Hematopoietic multipotent progenitor cell treated with erythropoietin and hydrocortisone succinate and interleukin-3 and kit ligand, for 6 days (in vitro differentiated cells): ENCODE measurements at regions not wholly inside any gene's neighbourhood (a gene's known extent, or its start where the extent isn't known, plus 50 kb on each side); places are given as distances from the start of the nearest gene placed in this dataset.
A peak's percentile ranks its signal among the peaks of the same experiment; 100 is the strongest.
"Not testable (repeated sequence)": the region's sequence is repeated elsewhere in the genome, so short reads cannot be mapped to it uniquely, and the experiment has no call there.

Source experiments
- DNase-seq: peaks from one replicate; pipeline ENCODE4 v3.0.0-alpha.2; 2015

GRCh38 chr11:119586181-119586580, 142.8 kb downstream of the NECTIN1 start:
- no peak for DNase-seq

DNA sequence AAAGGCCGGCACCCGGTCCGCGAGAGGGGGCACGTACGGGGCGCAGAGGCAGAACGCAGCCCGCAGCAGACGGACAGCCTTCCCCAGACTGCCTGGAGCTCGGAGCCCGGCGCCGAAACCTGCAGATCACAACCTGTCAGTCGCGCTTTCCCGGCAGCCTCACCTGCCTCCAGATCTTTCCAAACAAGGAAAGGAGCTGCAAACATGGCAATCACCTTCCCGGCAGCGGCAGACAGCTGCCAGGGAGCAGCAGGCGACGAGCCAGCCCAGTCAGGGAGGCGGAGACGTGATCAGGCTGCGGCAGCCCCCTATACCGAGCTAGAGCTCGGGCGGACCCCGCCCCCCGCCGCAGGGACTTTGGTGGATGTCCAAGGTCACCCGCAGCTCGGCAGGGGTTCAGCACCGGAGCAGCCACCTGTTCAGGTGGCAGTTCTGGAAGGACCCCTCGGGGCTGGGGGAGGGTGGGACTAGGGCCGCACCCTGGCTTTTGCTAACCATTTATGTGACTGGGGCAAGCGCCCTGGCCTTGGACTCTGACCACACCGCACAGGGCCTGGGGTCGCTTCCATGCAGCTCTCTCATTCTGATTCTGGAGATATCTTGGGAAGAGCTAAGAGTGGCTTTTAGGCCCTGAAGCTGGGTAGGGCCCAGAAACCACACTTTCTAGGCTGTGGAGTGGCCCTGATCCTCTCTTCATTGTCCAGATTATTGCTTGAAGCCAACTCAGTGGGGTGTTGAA, 143.8 kb downstream of the NECTIN1 start:
- DNase-seq, result peak; percentile 26

- peak; percentile 81 for DNase-seq
Measured at GRCh38 chr11:119584193-119585042, 144.6 kb downstream of the NECTIN1 start.

- DNase-seq, result no peak
Measured at GRCh38 chr11:119583585-119583984, 145.4 kb downstream of the NECTIN1 start.

DNA sequence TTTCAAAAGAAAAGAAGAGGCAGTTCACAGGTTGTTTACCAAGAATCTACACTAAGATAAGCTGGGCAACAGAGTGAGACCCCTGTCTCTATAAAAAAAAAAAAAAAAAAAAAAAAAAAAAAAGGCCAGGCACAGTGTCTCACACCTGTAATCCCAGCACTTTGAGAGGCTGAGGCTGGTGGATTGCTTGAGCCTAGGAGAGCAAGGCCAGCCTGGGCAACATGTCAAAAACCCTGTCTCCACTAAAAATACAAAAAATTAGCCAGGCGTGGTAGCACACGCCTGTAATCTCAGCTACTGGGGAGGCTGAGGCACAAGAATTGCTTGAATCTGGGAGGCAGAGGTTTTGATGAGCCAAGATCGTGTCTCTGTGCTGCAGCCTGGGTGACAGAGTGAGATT, 147.6 kb downstream of the NECTIN1 start:
- not testable (repeated sequence) for DNase-seq

DNA sequence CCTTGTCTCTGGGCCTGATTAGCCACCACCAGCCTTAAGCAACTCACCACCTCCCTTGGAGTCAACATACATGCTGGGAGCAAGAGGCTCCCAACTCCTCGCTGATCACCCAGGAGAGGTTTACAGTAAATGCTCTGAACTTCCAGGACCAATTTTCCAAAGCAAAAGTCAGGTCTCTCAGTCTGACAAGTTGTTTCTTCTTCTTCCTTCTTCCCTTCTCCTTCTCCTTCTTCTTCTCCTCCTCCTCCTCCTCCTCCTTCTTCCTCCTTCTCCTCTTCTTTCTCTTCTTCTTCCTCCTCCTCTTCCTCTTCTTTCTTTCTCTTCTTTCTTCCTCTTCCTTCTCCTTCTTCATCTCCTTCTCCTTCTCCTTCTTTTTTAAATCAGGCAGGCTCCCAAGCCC, 148.2 kb downstream of the NECTIN1 start:
- DNase-seq, result no peak

DNA sequence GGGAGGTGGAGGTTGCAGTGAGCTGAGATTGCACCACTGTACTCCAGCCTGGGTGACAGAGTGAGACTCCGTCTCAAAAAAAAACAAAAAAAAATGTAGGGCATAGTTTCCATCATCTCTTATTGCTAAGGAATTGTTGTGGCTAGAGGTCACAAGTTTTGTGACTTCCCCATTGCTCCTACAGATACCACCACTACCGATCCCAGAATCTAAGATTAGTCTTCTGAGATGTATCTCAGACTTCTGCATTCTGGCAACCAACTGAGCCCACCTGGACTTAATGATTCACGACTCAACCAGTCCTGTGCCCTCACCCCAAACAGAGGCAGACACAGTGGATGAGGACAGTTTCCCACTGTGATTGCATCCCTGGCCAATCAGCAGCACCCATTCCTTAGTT, 148.9 kb downstream of the NECTIN1 start:
- DNase-seq, result no peak

DNA sequence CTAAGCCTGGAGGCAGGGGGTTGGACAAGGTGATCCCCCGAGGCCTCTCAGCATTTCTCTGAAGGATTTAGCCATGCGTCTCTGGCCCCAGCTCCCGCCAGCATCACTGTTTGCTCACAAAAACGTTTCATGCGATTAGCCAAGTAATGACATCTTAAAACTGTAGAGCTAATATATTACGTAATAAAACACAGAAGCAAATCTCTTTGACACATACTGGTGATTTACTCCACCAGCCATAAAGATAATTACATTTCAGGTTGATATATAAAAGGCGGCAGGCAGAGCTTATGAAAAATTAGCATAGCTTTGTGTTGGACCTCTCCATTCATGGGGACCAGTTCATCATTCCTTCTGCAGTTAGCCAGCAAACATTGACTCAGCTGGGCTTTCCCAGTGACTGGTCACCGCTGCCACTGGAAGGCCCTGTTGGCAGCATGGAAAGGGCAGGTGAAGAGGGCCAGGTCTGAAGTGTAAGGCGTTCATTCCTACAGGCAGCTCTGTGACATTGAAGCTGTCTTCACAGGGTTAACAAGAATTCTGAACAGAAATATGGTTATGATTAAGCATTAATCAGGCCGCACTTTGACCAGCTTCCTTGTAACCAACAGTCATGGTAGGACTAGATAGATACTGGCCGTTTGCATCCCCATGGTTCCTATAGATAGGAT, 150.3 kb downstream of the NECTIN1 start:
- DNase-seq, result peak; percentile 78

DNA sequence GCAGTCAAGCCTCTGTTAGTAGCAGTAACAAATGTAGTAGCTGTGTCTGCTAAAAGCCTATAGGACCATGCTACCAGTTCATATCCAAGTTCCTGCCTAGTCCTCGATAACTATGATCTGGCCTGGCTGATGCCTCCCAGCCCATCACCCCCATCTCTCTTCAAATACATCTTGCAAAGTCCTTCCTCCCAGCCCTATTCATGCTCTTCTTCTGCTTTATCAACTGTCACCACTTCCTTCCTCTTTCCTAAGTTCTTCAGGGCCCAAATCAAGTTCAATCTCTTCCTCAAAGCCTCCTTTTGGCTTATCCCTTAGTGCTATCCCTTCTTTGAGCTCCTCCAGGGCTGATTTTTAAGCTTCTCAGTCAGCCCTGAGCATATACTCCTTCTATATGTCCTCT, 150.9 kb upstream of the THY1 start:
- peak; percentile 72 for DNase-seq

DNA sequence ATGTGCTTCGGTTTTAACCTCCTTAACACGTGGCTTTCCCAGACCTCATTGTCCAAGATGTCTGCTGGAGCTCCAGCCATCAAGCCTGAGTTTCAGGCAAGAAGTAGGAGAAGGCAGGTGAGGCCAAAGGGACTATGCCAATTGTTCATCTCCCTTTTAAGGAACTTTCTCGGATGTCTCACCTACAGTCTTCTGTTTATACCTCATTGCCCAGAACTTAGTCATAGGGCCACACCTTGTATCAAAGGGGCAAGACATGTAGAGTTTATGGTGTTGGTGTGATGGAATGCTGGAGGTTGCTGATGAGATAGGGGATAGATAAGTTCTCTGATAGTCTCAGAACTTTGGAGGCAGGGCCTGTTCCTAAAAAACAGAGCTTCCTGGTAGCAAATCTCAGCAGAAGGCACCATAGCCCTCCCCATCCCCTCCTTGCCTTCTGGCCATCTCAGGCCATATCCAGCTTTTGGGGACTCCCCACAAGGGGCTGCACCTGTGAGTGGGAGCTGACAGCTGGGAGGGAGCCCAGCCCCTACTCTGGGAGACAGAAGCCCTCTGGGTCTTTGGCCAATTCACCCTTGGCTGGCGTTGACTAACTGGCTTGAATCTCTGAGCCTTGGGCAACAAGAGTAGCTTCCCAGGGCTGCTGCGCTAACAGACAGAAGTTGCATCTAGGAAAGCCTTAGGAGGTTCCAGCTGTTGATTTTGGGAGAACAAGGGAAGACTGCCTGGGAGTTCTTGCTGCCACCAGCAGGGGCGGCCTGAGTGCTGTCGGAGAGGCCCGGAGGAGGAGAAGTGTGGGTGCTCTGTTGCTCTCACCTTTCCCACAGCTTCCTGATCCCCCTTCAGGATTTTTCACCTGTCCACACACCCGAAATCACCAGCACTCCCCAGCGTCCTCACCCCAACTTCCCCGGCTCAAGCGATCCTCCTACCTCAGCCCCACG, 149.8 kb upstream of the THY1 start:
- no peak for DNase-seq

GRCh38 chr11:119571311-119571710, 148.3 kb upstream of the THY1 start:
- DNase-seq, result no peak

DNA sequence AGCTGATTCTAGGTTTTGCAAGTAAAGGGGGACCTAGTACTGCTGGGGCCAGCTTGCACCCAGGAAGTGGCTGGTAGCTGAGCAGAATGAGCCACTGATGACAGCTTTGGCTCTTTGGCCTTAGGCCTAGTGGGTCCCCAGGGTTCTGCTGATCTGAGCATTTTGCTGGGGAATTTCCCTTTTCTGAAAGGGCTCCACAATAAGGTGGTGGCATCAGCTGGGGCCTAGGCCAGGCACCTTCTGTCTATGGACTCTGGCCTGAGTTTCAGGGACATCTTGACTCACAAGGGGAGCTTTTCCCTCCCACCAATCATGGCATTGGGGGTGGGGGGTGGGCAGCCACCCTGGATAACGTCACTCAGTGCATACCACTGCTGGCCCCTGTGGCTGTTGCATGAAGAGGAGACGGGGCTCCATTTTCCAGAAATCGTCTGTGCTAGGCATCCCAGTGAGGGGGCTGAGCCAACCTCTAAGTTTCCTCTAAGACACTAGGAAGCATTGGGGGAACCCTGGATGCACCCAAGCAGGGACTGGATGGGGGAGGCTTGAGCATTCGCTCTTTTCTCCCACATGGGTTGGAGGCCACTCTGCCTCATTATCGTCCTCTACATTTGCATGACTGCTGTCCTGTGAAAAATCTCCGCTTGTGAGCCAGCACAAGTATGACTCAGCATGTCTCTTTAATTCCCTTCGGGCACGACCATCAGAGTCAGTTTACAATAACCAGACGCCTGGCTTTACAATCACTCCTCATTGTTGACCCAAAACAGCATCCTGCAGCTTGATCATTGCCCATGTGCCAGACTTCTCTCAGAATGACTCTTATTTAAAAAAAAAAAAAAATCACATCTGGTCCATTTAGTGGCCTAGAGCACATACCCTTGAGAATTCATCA, 145.0 kb upstream of the THY1 start:
- DNase-seq, result no peak

- DNase-seq, result no peak
Measured at GRCh38 chr11:119566319-119566718, 143.3 kb upstream of the THY1 start.

DNA sequence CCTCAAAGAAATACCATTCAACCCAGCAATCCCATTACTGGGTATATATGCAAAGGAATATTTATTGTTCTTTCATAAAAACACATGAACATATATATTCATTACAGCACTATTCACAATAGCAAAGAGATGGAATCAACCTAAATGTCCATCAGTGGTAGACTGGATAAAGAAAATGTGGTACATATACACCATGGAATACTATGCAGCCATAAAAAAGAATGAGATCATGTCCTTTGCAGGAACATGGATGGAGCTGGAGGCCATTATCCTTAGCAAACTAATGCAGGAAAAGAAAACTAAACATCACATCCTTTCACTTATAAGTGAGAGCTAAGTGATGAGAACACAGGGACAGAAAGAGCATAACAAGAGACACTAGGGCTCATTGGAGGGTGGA, 142.7 kb upstream of the THY1 start:
- DNase-seq, result not testable (repeated sequence)

GRCh38 chr11:119560961-119561360, 138.0 kb upstream of the THY1 start:
- DNase-seq, result no peak

GRCh38 chr11:119560291-119560690, 137.3 kb upstream of the THY1 start:
- DNase-seq, result no peak

DNA sequence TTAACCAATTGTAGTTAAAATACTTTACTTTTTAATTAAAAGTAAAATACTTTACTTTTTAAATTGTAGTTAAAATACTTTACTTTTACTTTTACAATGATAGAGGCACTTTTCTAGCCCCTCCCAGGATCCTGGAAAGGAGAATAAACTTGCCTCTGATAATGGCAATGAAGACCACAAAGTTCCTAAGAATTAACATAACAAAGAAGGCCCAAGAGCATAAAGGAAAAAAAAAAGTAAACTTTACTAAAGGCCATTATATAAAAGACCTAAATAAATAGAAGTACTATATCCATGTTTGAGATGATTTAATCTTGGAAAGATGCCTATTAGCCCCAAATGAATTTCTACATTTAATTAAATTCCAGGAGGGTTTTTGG, 129.1 kb upstream of the THY1 start:
- DNase-seq, result no peak

GRCh38 chr11:119551420-119552105, 128.6 kb upstream of the THY1 start:
- no peak for DNase-seq

GRCh38 chr11:119550053-119550752, 127.2 kb upstream of the THY1 start:
- peak; percentile 42 for DNase-seq

GRCh38 chr11:119547511-119547910, 124.5 kb upstream of the THY1 start:
- DNase-seq, result no peak
